SK-N-SH (cell line): ENCODE measurements at regions not wholly inside any gene's neighbourhood (a gene's known extent, or its start where the extent isn't known, plus 50 kb on each side); places are given as distances from the start of the nearest gene placed in this dataset.

ENCODE experiments used
- CTCF ChIA-PET: fragments of 300-600, 350-600 bp; formaldehyde crosslinking; extraction: SDS; loops from one replicate; lab custom pipeline; 2021; lab: Yijun Ruan, JAX
- POLR2A ChIA-PET: fragments of 350-600 bp; sonication (Branson Sonifier 250); formaldehyde crosslinking; extraction: SDS; loops from one replicate; lab custom pipeline; 2020; ENCODE audit warnings: antibody characterized with exemption, inconsistent platforms; lab: Yijun Ruan, JAX
- DNase-seq: peaks from one replicate; pipeline ENCODE4 v3.0.0; 2012
- H2AFZ ChIP-seq: fragments of 200-600 bp; sonication (generic); 2 replicates; pipeline ENCODE4 v1.8.1; 2016; ENCODE audit warnings: antibody characterized with exemption, mild to moderate bottlenecking, low read depth
- H3F3A ChIP-seq: fragments of 200-600 bp; sonication (generic); replicated peaks from 2 replicates; pipeline ENCODE3; 2016; ENCODE audit warnings: antibody characterized with exemption, mild to moderate bottlenecking; ENCODE audit not compliant: insufficient read depth
- H3K27ac ChIP-seq, 2 experiments: fragments of 200-500 bp in 1 of 2; fragments of 200-600 bp in 1 of 2; sonication (Bioruptor generic) in 1 of 2; sonication (generic), shearing (Covaris generic) in 1 of 2; 2 replicates each; pipeline versions ENCODE4 v1.5.1 to v1.6.1; 2014 to 2016; ENCODE audit warnings: low read depth in 2 of 2, inconsistent platforms in 1 of 2, low read length in 1 of 2, mild to moderate bottlenecking in 1 of 2, mixed read lengths in 1 of 2
- H3K27me3 ChIP-seq: fragments of 200-600 bp; sonication (generic), shearing (Covaris generic); 2 replicates; pipeline ENCODE4 v1.6.1; 2016; ENCODE audit warnings: mixed run types; ENCODE audit not compliant: insufficient read depth
- H3K36me3 ChIP-seq, 2 experiments: fragments of 200-500 bp in 1 of 2; fragments of 200-600 bp in 1 of 2; sonication (Bioruptor generic) in 1 of 2; sonication (generic) in 1 of 2; replicated peaks in 1 of 2; 2 replicates each; pipeline versions ENCODE3 to v1.5.1; 2014 to 2016; ENCODE audit warnings: low read length in 1 of 2, mild to moderate bottlenecking in 1 of 2; ENCODE audit not compliant: insufficient read depth in 2 of 2, control insufficient read depth in 1 of 2
- H3K4me1 ChIP-seq, 2 experiments: fragments of 200-500 bp in 1 of 2; fragments of 200-600 bp in 1 of 2; sonication (Bioruptor generic) in 1 of 2; sonication (generic), shearing (Covaris generic) in 1 of 2; 2 replicates each; pipeline versions ENCODE4 v1.5.1 to v1.6.1; 2014 to 2016; ENCODE audit warnings: low read depth in 1 of 2, low read length in 1 of 2, mixed run types in 1 of 2; ENCODE audit not compliant: insufficient read depth in 2 of 2, control insufficient read depth in 1 of 2
- H3K4me2 ChIP-seq: fragments of 200-600 bp; sonication (generic), shearing (Covaris generic); 2 replicates; pipeline ENCODE4 v1.6.1; 2017; ENCODE audit warnings: mixed run types
- H3K4me3 ChIP-seq, 2 experiments: fragments of 200-500 bp in 1 of 2; fragments of 200-600 bp in 1 of 2; sonication (Bioruptor generic) in 1 of 2; sonication (generic), shearing (Covaris generic) in 1 of 2; 2 replicates each; pipeline versions ENCODE4 v1.5.1 to v1.8.1; 2014 to 2016; ENCODE audit warnings: low read depth in 2 of 2, inconsistent platforms in 1 of 2, low read length in 1 of 2, mild to moderate bottlenecking in 1 of 2, mixed read lengths in 1 of 2, moderate library complexity in 1 of 2
- H3K79me2 ChIP-seq: fragments of 200-600 bp; sonication (generic); 2 replicates; pipeline ENCODE4 v1.8.1; 2017; ENCODE audit warnings: mild to moderate bottlenecking; ENCODE audit not compliant: insufficient read depth
- H3K9ac ChIP-seq: fragments of 200-600 bp; sonication (generic); 2 replicates; pipeline ENCODE4 v1.6.1; 2017; ENCODE audit warnings: mixed run types
- H3K9me2 ChIP-seq: fragments of 200-600 bp; sonication (generic); 2 replicates; pipeline ENCODE4 v1.6.1; 2017; ENCODE audit warnings: mixed run types
- H3K9me3 ChIP-seq: fragments of 200-600 bp; sonication (generic); 2 replicates; pipeline ENCODE4 v1.6.1; 2017; ENCODE audit warnings: mixed run types, mild to moderate bottlenecking, moderate library complexity
- H4K20me1 ChIP-seq: fragments of 200-600 bp; sonication (generic); 2 replicates; pipeline ENCODE4 v1.6.1; 2017; ENCODE audit warnings: mild to moderate bottlenecking, mixed run types; ENCODE audit not compliant: insufficient read depth
- CHD2 ChIP-seq: fragments of 150-350 bp; IDR thresholded peaks from 2 replicates; pipeline ENCODE4 v1.6.1; 2018; ENCODE audit warnings: low read length; ENCODE audit not compliant: partially characterized antibody
- FOSL2 ChIP-seq: IDR thresholded peaks from 2 replicates; pipeline ENCODE4 v1.4.0; 2012; ENCODE audit warnings: low read depth, mild to moderate bottlenecking, moderate library complexity, borderline replicate concordance
- MEF2A ChIP-seq: IDR thresholded peaks from 2 replicates; pipeline ENCODE4 v1.4.0; 2012; ENCODE audit warnings: low read depth, borderline replicate concordance
- RAD21 ChIP-seq: IDR thresholded peaks from 2 replicates; pipeline ENCODE4 v1.6.1; 2012; ENCODE audit warnings: mild to moderate bottlenecking, low read length
- RCOR1 ChIP-seq: fragments of 150-350 bp; IDR thresholded peaks from 2 replicates; pipeline ENCODE4 v1.6.1; 2017; ENCODE audit warnings: antibody characterized with exemption, low read length
- TEAD4 ChIP-seq: IDR thresholded peaks from 2 replicates; pipeline ENCODE4 v1.4.0; 2012; ENCODE audit warnings: mild to moderate bottlenecking, borderline replicate concordance; ENCODE audit not compliant: insufficient read depth
- USF1 ChIP-seq: IDR thresholded peaks from 2 replicates; pipeline ENCODE4 v1.4.0; 2012; ENCODE audit warnings: low read depth, borderline replicate concordance
- WGBS: methylation state at CpG from one replicate; pipeline ENCODE4 v1.1.6; 2017; ENCODE audit warnings: low lambda C conversion rate; 5-methylcytosine and 5-hydroxymethylcytosine counted together
- TF ChIP-seq, protein P1 (sequence below): fragments of 150-350 bp; IDR thresholded peaks from 2 replicates; pipeline ENCODE4 v1.6.1; 2017; ENCODE audit warnings: antibody characterized with exemption, low read length, low read depth, borderline replicate concordance
- TF ChIP-seq, protein P2 (sequence below): fragments of 200-600 bp; sonication (generic); IDR thresholded peaks from 2 replicates; pipeline ENCODE4 v1.6.1; 2017; ENCODE audit warnings: antibody characterized with exemption, mild to moderate bottlenecking, moderate library complexity

GRCh38 chrX:139187738-139188137 lies 342.8 kb upstream of the F9 start:
- Histone ChIP-seq H3K9ac (no peak overlapping the region), H3K4me1 (no peaks in the 10 kb centered on the region), H3K36me3 (no peaks in the 10 kb centered on the region), H3K27me3 (no peaks in the 10 kb centered on the region), H3K4me2 (no peak overlapping the region), H3K4me3 (no peak overlapping the region), H3K9me2 (no peaks in the 10 kb centered on the region), H3F3A (no peaks in the 10 kb centered on the region), H4K20me1 (no peaks in the 10 kb centered on the region), H3K79me2 (no peaks in the 10 kb centered on the region), H3K9me3 (no peaks in the 10 kb centered on the region), H3K27ac (no peak overlapping the region), H2AFZ (no peak overlapping the region)
- TF ChIP-seq RCOR1 (no peak), CHD2 (no peak), FOSL2 (no peak), RAD21 (no peak), USF1 (no peak)
- TF ChIP-seq, protein P1, sequence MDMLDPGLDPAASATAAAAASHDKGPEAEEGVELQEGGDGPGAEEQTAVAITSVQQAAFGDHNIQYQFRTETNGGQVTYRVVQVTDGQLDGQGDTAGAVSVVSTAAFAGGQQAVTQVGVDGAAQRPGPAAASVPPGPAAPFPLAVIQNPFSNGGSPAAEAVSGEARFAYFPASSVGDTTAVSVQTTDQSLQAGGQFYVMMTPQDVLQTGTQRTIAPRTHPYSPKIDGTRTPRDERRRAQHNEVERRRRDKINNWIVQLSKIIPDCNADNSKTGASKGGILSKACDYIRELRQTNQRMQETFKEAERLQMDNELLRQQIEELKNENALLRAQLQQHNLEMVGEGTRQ: no peak
- TF ChIP-seq, protein P2, sequence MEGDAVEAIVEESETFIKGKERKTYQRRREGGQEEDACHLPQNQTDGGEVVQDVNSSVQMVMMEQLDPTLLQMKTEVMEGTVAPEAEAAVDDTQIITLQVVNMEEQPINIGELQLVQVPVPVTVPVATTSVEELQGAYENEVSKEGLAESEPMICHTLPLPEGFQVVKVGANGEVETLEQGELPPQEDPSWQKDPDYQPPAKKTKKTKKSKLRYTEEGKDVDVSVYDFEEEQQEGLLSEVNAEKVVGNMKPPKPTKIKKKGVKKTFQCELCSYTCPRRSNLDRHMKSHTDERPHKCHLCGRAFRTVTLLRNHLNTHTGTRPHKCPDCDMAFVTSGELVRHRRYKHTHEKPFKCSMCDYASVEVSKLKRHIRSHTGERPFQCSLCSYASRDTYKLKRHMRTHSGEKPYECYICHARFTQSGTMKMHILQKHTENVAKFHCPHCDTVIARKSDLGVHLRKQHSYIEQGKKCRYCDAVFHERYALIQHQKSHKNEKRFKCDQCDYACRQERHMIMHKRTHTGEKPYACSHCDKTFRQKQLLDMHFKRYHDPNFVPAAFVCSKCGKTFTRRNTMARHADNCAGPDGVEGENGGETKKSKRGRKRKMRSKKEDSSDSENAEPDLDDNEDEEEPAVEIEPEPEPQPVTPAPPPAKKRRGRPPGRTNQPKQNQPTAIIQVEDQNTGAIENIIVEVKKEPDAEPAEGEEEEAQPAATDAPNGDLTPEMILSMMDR: no peak
- ChIA-PET CTCF (no interaction called here), POLR2A (no interaction called here)
- WGBS: 21% methylated on average over 4 of the region's 4 CpGs
- no peak for DNase-seq

GRCh38 chrX:139186991-139187390 lies 343.5 kb upstream of the F9 start:
- Histone ChIP-seq H2AFZ (no peak overlapping the region), H3K4me3 (no peak overlapping the region), H3K36me3 (no peaks in the 10 kb centered on the region), H3K27ac (no peak overlapping the region), H3K27me3 (no peaks in the 10 kb centered on the region)
- CTCF ChIA-PET: no interaction called here
- DNase-seq: no peak
- TF ChIP-seq TEAD4 (no peak), MEF2A (no peak)
- TF ChIP-seq, all 33 proteins: peak for 0
- 0% methylated on average over 1 of the region's 1 CpG for WGBS
- Histone ChIP-seq H3K9me2 (no peaks in the 10 kb centered on the region), H3K9me3 (no peaks in the 10 kb centered on the region), H3F3A (no peaks in the 10 kb centered on the region), H3K4me2 (no peak overlapping the region), H3K9ac (no peak overlapping the region), H4K20me1 (no peaks in the 10 kb centered on the region), H3K79me2 (no peaks in the 10 kb centered on the region), H3K4me1 (no peaks in the 10 kb centered on the region)
- POLR2A ChIA-PET: no interaction called here
